Panc1 (cell line): ENCODE measurements at regions not wholly inside any gene's neighbourhood (a gene's known extent, or its start where the extent isn't known, plus 50 kb on each side); places are given as distances from the start of the nearest gene placed in this dataset.

Experiments
- ATAC-seq: fragments of 200-7000 bp; cut with Tn5 transposase; 2 replicates; pipeline ENCODE4 v1.9.1; 2020; ENCODE audit warnings: mild to moderate bottlenecking, moderate library complexity
- BruUV-seq: library from RNA; stranded (reverse); fragments of 400-500 nt; replicated peaks from 2 replicates; lab custom pipeline; 2021; lab: Mats Ljungman, UMichigan
- CTCF ChIA-PET: fragments of 300-600 bp; sonication (Branson Sonifier 250); formaldehyde crosslinking; loops from one replicate; lab custom pipeline; 2022; ENCODE audit warnings: antibody characterized with exemption; lab: Charles Lee
- POLR2A ChIA-PET: fragments of 300-600 bp; sonication (Branson Sonifier 250); formaldehyde crosslinking; loops from one replicate; lab custom pipeline; 2022; ENCODE audit warnings: antibody characterized with exemption; lab: Charles Lee
- DNase-seq: peaks from one replicate; pipeline ENCODE4 v3.0.0-alpha.2; 2010; ENCODE audit warnings: low read depth, low spot score
- H3K27ac ChIP-seq: 2 replicates; pipeline ENCODE4 v1.5.1; 2011; ENCODE audit warnings: mild to moderate bottlenecking, low read length, inconsistent platforms
- H3K27me3 ChIP-seq: fragments of 200-500 bp; sonication (Bioruptor generic); 2 replicates; pipeline ENCODE4 v1.6.0; 2014; ENCODE audit warnings: low read length, inconsistent platforms; ENCODE audit not compliant: control insufficient read depth, insufficient read depth
- H3K36me3 ChIP-seq: fragments of 200-500 bp; sonication (Bioruptor generic); 2 replicates; pipeline ENCODE4 v1.5.1; 2014; ENCODE audit warnings: inconsistent platforms, mild to moderate bottlenecking, low read length, moderate library complexity; ENCODE audit not compliant: control insufficient read depth, insufficient read depth
- H3K4me1 ChIP-seq: 2 replicates; pipeline ENCODE4 v1.5.1; 2011; ENCODE audit warnings: inconsistent platforms, mild to moderate bottlenecking, low read length, moderate library complexity; ENCODE audit not compliant: control insufficient read depth, insufficient read depth
- H3K4me3 ChIP-seq, 2 experiments: 2 replicates each; pipeline ENCODE4 v1.5.1; 2011 to 2012; ENCODE audit warnings: low read depth in 2 of 2, low read length in 2 of 2, mild to moderate bottlenecking in 2 of 2, inconsistent platforms in 1 of 2, moderate library complexity in 1 of 2
- H3K9me3 ChIP-seq: fragments of 200-500 bp; sonication (Bioruptor generic); 2 replicates; pipeline ENCODE4 v1.5.1; 2014; ENCODE audit warnings: low read depth, mild to moderate bottlenecking, inconsistent platforms, low read length, moderate library complexity; ENCODE audit not compliant: control insufficient read depth, insufficient read depth
- POLR2AphosphoS5 ChIP-seq: IDR thresholded peaks from 2 replicates; pipeline ENCODE4 v1.6.1; 2012; ENCODE audit warnings: mild to moderate bottlenecking, low read depth, low read length, moderate library complexity
- SIN3A ChIP-seq: IDR thresholded peaks from 2 replicates; pipeline ENCODE4 v1.6.1; 2012; ENCODE audit warnings: low read depth, mild to moderate bottlenecking, low read length, moderate library complexity, borderline replicate concordance; ENCODE audit not compliant: insufficient read depth
- TCF7L2 ChIP-seq: IDR thresholded peaks from 2 replicates; pipeline ENCODE4 v1.6.1; 2011; ENCODE audit warnings: mild to moderate bottlenecking, low read depth, low read length, inconsistent platforms
- in situ Hi-C: cut with HindIII; loops from 2 replicates; pipeline ENCODE4 v1.10.0; 2016; ENCODE audit warnings: low sequenced_read_pairs, low pct_unique_long_range_greater_than_20kb
- intact Hi-C: fragments of 100-400 bp; cut with micrococcal nuclease; formaldehyde crosslinking; loops from one replicate; pipeline ENCODE4 v1.10.0; 2022; ENCODE audit not compliant: unreplicated experiment
- TF ChIP-seq, protein P1 (sequence below), 2 experiments: IDR thresholded peaks; 2 replicates each; pipeline ENCODE4 v1.6.1; 2011 to 2012; ENCODE audit warnings: low read depth in 2 of 2, control low read depth in 1 of 2, low read length in 1 of 2, mild to moderate bottlenecking in 1 of 2, moderate library complexity in 1 of 2; ENCODE audit not compliant: insufficient read depth in 1 of 2
- TF ChIP-seq, protein P2 (sequence below): fragments of 450-650 bp; IDR thresholded peaks from 2 replicates; pipeline ENCODE4 v1.5.1; 2017; ENCODE audit warnings: mild to moderate bottlenecking

DNA sequence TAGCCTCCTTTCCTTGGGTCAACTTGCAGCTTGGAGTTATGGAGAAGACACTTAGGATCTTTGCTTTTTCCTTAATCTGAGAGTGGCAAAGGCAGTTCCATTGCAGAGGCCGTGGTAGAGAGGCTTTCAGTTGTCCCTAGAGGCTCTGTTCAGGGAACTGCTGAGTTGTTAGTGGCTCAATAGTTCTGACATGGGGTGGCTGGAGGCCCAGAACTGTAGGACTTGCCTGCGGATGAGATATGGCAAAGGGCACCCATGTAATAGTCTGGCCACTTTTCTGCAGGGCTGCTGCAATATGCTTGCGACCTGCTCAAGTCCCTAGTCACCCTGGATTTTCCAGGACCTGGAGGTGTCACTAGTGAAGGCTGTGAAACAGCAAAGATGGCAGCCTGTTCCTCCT lies 99.9 kb downstream of the CLDN1 start:
- CTCF ChIA-PET, result no interaction called here
- H3K4me3 ChIP-seq, result no peak overlapping the region
- no peaks in the 10 kb centered on the region for H3K36me3 ChIP-seq
- ATAC-seq, result no peak
- DNase-seq, result no peak
- POLR2A ChIA-PET, result no interaction called here
- H3K9me3 ChIP-seq, result no peaks in the 10 kb centered on the region
- in situ Hi-C loops (no loop called here), intact Hi-C loops (loop anchor here (10.0 kb wide), 1 partner anchor 472 kb away; no protein-coding TSS in a partner anchor)
- no peak overlapping the region for H3K27ac ChIP-seq
- no peaks in the 10 kb centered on the region for H3K27me3 ChIP-seq
- no TSS peak for BruUV-seq
- 0 out of 2 replicates have a peak, but pooled peaks cover 2% of the 10 kb centered on the region for H3K4me1 ChIP-seq
- TF ChIP-seq POLR2AphosphoS5 (no peak), SIN3A (no peak), TCF7L2 (no peak)
- TF ChIP-seq, protein P1, sequence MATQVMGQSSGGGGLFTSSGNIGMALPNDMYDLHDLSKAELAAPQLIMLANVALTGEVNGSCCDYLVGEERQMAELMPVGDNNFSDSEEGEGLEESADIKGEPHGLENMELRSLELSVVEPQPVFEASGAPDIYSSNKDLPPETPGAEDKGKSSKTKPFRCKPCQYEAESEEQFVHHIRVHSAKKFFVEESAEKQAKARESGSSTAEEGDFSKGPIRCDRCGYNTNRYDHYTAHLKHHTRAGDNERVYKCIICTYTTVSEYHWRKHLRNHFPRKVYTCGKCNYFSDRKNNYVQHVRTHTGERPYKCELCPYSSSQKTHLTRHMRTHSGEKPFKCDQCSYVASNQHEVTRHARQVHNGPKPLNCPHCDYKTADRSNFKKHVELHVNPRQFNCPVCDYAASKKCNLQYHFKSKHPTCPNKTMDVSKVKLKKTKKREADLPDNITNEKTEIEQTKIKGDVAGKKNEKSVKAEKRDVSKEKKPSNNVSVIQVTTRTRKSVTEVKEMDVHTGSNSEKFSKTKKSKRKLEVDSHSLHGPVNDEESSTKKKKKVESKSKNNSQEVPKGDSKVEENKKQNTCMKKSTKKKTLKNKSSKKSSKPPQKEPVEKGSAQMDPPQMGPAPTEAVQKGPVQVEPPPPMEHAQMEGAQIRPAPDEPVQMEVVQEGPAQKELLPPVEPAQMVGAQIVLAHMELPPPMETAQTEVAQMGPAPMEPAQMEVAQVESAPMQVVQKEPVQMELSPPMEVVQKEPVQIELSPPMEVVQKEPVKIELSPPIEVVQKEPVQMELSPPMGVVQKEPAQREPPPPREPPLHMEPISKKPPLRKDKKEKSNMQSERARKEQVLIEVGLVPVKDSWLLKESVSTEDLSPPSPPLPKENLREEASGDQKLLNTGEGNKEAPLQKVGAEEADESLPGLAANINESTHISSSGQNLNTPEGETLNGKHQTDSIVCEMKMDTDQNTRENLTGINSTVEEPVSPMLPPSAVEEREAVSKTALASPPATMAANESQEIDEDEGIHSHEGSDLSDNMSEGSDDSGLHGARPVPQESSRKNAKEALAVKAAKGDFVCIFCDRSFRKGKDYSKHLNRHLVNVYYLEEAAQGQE (IDR thresholded peaks at IDR 0.05; ENCODE audit: insufficient read depth in 1 of 2, low read depth in 2 of 2, low read length in 1 of 2), result no peak
- TF ChIP-seq, protein P2, sequence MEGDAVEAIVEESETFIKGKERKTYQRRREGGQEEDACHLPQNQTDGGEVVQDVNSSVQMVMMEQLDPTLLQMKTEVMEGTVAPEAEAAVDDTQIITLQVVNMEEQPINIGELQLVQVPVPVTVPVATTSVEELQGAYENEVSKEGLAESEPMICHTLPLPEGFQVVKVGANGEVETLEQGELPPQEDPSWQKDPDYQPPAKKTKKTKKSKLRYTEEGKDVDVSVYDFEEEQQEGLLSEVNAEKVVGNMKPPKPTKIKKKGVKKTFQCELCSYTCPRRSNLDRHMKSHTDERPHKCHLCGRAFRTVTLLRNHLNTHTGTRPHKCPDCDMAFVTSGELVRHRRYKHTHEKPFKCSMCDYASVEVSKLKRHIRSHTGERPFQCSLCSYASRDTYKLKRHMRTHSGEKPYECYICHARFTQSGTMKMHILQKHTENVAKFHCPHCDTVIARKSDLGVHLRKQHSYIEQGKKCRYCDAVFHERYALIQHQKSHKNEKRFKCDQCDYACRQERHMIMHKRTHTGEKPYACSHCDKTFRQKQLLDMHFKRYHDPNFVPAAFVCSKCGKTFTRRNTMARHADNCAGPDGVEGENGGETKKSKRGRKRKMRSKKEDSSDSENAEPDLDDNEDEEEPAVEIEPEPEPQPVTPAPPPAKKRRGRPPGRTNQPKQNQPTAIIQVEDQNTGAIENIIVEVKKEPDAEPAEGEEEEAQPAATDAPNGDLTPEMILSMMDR, result no peak

DNA sequence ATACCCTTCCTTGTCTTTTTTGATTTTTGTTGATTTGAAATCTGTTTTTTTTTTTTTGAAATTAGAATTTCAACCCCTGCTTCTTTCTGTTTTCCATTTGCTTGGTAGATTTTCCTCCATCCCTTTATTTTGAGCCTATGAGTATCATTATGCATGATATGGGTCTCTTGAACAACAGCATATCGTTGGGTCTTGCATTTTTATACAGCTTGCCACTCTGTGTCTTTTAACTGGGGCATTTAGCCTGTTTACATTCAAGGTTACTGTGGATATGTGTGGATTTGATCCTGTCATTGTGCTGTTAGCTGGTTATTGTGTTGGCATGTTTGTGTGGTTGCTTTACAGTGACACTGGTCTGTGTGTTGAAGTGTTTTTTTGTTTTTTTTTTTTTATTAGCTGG lies 99.7 kb upstream of the P3H2 start:
- DNase-seq (no peak), ATAC-seq (no peak)
- H3K27me3 ChIP-seq, result no peaks in the 10 kb centered on the region
- POLR2A ChIA-PET, result interaction anchor here (0.6 kb wide), 1 partner anchor 23 kb away, joined by 3 read pairs; no protein-coding TSS in a partner anchor
- intact Hi-C loops (loop anchor here (10.0 kb wide), 1 partner anchor 474 kb away; no protein-coding TSS in a partner anchor), in situ Hi-C loops (no loop called here)
- H3K27ac ChIP-seq, result no peak overlapping the region
- CTCF ChIA-PET, result no interaction called here
- H3K4me1 ChIP-seq, result 0 out of 2 replicates have a peak, but pooled peaks cover 2% of the 10 kb centered on the region
- TF ChIP-seq SIN3A (no peak), TCF7L2 (no peak)
- TF ChIP-seq, protein P1 (IDR thresholded peaks at IDR 0.05; ENCODE audit: insufficient read depth in 1 of 2, low read depth in 2 of 2, low read length in 1 of 2), result no peak
- TF ChIP-seq, protein P2, result no peak
- no peaks in the 10 kb centered on the region for H3K9me3 ChIP-seq
- no peaks in the 10 kb centered on the region for H3K36me3 ChIP-seq
- BruUV-seq, result no TSS peak
- H3K4me3 ChIP-seq, result no peak overlapping the region
